NCI-H526 (cell line): ENCODE measurements at regions not wholly inside any gene's neighbourhood (a gene's known extent, or its start where the extent isn't known, plus 50 kb on each side); places are given as distances from the start of the nearest gene placed in this dataset.

Source experiments
- DNase-seq, 2 experiments: peaks; one replicate each; lab custom pipeline; 2025; lab: John Stamatoyannopoulos, UW

GRCh38 chr3:70561796-70562195 lies 249.4 kb upstream of the MDFIC2 start:
- DNase-seq, result no peak

GRCh38 chr3:70558956-70559355 lies 246.5 kb upstream of the MDFIC2 start:
- no peak for DNase-seq

GRCh38 chr3:70557976-70558375 lies 245.5 kb upstream of the MDFIC2 start:
- no peak for DNase-seq

GRCh38 chr3:70556056-70556455 lies 243.6 kb upstream of the MDFIC2 start:
- DNase-seq, result no peak

- no peak for DNase-seq
Observed at GRCh38 chr3:70554170-70554569, 241.7 kb upstream of the MDFIC2 start.

GRCh38 chr3:70550723-70551319 lies 238.4 kb upstream of the MDFIC2 start:
- DNase-seq, result peak; percentile 22 to 71

- DNase-seq, result no peak
Observed at GRCh38 chr3:70546679-70547078, 234.2 kb upstream of the MDFIC2 start.

- DNase-seq, result no peak
Observed at GRCh38 chr3:70543493-70543892, 231.1 kb upstream of the MDFIC2 start.

GRCh38 chr3:70539908-70540307 lies 227.5 kb upstream of the MDFIC2 start:
- DNase-seq, result peak in 1 of 2 experiments; percentile 9

GRCh38 chr3:70532806-70533205 lies 220.4 kb upstream of the MDFIC2 start:
- no peak for DNase-seq

- DNase-seq, result no peak
Observed at GRCh38 chr3:70531838-70532489, 219.5 kb upstream of the MDFIC2 start.

- DNase-seq, result peak; percentile 17 to 33
Observed at GRCh38 chr3:70531063-70531657, 218.7 kb upstream of the MDFIC2 start.

- DNase-seq, result no peak
Observed at GRCh38 chr3:70530626-70531025, 218.2 kb upstream of the MDFIC2 start.

- no peak for DNase-seq
Observed at GRCh38 chr3:70527026-70527425, 214.6 kb upstream of the MDFIC2 start.

- DNase-seq, result no peak
Observed at GRCh38 chr3:70519913-70520659, 207.6 kb upstream of the MDFIC2 start.

- no peak for DNase-seq
Observed at GRCh38 chr3:70519026-70519425, 206.6 kb upstream of the MDFIC2 start.

GRCh38 chr3:70518356-70518755 lies 205.9 kb upstream of the MDFIC2 start:
- no peak for DNase-seq

GRCh38 chr3:70517124-70517890 lies 204.9 kb upstream of the MDFIC2 start:
- no peak for DNase-seq

- DNase-seq, result no peak
Observed at GRCh38 chr3:70516076-70516475, 203.6 kb upstream of the MDFIC2 start.

GRCh38 chr3:70507486-70507885 lies 195.0 kb upstream of the MDFIC2 start:
- DNase-seq, result no peak

GRCh38 chr3:70506775-70507174 lies 194.3 kb upstream of the MDFIC2 start:
- no peak for DNase-seq

GRCh38 chr3:70501561-70501960 lies 189.1 kb upstream of the MDFIC2 start:
- no peak for DNase-seq
